Osteocyte (in vitro differentiated cells): ENCODE measurements at regions not wholly inside any gene's neighbourhood (a gene's known extent, or its start where the extent isn't known, plus 50 kb on each side); places are given as distances from the start of the nearest gene placed in this dataset.
"Not testable (repeated sequence)": the region's sequence is repeated elsewhere in the genome, so short reads cannot be mapped to it uniquely, and the experiment has no call there.

Experiments
- DNase-seq: peaks from one replicate; pipeline ENCODE4 v3.0.0; 2021; ENCODE audit warnings: mixed read lengths; ENCODE audit not compliant: unreplicated experiment; ENCODE audit errors: extremely low spot score
- H3K27ac Mint-ChIP-seq: one replicate; pipeline ENCODE4 v1.8.0; 2021; ENCODE audit warnings: mild to moderate bottlenecking, mixed read lengths; ENCODE audit not compliant: unreplicated experiment
- H3K27me3 Mint-ChIP-seq: one replicate; pipeline ENCODE4 v1.8.0; 2021; ENCODE audit warnings: mixed read lengths; ENCODE audit not compliant: unreplicated experiment
- H3K36me3 Mint-ChIP-seq: one replicate; pipeline ENCODE4 v1.8.0; 2021; ENCODE audit warnings: mixed read lengths; ENCODE audit not compliant: unreplicated experiment
- H3K4me1 Mint-ChIP-seq: one replicate; pipeline ENCODE4 v1.8.0; 2021; ENCODE audit warnings: mixed read lengths; ENCODE audit not compliant: unreplicated experiment
- H3K4me3 Mint-ChIP-seq: one replicate; pipeline ENCODE4 v1.8.0; 2021; ENCODE audit warnings: mild to moderate bottlenecking, moderate library complexity, mixed read lengths; ENCODE audit not compliant: unreplicated experiment
- H3K9me3 Mint-ChIP-seq: one replicate; pipeline ENCODE4 v1.8.0; 2021; ENCODE audit warnings: mixed read lengths; ENCODE audit not compliant: unreplicated experiment
- TF ChIP-seq, protein P1 (sequence below): fragments of 200-600 bp; sonication (generic); IDR thresholded peaks from 2 replicates; pipeline ENCODE4 v1.5.0; 2021; ENCODE audit warnings: antibody characterized with exemption, mild to moderate bottlenecking, moderate library complexity

GRCh38 chr10:118810796-118811505 lies 56.2 kb upstream of the CACUL1 start:
- DNase-seq = no peak
- Mint-ChIP-seq H3K36me3 (no peaks in the 10 kb centered on the region), H3K4me1 (no peaks in the 10 kb centered on the region), H3K9me3 (no peaks in the 10 kb centered on the region), H3K27me3 (peaks cover 2% of the 10 kb centered on the region), H3K27ac (no peak overlapping the region), H3K4me3 (no peak overlapping the region)
- TF ChIP-seq, protein P1, sequence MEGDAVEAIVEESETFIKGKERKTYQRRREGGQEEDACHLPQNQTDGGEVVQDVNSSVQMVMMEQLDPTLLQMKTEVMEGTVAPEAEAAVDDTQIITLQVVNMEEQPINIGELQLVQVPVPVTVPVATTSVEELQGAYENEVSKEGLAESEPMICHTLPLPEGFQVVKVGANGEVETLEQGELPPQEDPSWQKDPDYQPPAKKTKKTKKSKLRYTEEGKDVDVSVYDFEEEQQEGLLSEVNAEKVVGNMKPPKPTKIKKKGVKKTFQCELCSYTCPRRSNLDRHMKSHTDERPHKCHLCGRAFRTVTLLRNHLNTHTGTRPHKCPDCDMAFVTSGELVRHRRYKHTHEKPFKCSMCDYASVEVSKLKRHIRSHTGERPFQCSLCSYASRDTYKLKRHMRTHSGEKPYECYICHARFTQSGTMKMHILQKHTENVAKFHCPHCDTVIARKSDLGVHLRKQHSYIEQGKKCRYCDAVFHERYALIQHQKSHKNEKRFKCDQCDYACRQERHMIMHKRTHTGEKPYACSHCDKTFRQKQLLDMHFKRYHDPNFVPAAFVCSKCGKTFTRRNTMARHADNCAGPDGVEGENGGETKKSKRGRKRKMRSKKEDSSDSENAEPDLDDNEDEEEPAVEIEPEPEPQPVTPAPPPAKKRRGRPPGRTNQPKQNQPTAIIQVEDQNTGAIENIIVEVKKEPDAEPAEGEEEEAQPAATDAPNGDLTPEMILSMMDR = no peak

- Mint-ChIP-seq H3K9me3 (no peaks in the 10 kb centered on the region), H3K36me3 (no peaks in the 10 kb centered on the region), H3K27ac (no peak overlapping the region), H3K4me1 (no peaks in the 10 kb centered on the region), H3K27me3 (peaks cover 2% of the 10 kb centered on the region), H3K4me3 (no peak overlapping the region)
- TF ChIP-seq, protein P1 = no peak
- no peak for DNase-seq
Measured at GRCh38 chr10:118811675-118812392, 57.1 kb upstream of the CACUL1 start.

DNA sequence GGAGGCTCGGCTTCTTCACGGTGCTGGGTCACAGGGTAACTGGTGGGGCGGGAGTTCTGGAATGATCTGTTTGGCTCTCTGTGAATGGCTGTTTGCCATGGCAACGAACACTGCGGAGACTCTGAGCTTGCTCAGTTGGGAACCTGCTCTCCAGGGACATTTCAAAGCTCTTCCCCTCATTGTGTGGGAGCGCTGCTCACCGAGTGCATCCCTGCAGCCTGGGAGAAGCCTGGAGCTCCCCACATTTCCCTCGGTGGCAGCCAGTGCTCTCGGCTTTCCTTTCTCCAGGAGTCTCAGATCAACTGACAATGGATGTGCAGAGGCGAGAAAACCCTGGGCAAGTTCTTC lies 57.6 kb upstream of the CACUL1 start:
- H3K36me3 Mint-ChIP-seq = no peaks in the 10 kb centered on the region
- no peak overlapping the region for H3K27ac Mint-ChIP-seq
- H3K4me3 Mint-ChIP-seq = no peak overlapping the region
- peaks cover under 1% of the 10 kb centered on the region for H3K27me3 Mint-ChIP-seq
- no peak for DNase-seq
- no peaks in the 10 kb centered on the region for H3K4me1 Mint-ChIP-seq
- TF ChIP-seq, protein P1 = no peak
- H3K9me3 Mint-ChIP-seq = no peaks in the 10 kb centered on the region

GRCh38 chr10:118813001-118813400 lies 58.2 kb upstream of the CACUL1 start:
- H3K36me3 Mint-ChIP-seq, DNase-seq, H3K4me3 Mint-ChIP-seq, H3K27ac Mint-ChIP-seq, H3K27me3 Mint-ChIP-seq, H3K4me1 Mint-ChIP-seq, H3K9me3 Mint-ChIP-seq: not testable (repeated sequence)

DNA sequence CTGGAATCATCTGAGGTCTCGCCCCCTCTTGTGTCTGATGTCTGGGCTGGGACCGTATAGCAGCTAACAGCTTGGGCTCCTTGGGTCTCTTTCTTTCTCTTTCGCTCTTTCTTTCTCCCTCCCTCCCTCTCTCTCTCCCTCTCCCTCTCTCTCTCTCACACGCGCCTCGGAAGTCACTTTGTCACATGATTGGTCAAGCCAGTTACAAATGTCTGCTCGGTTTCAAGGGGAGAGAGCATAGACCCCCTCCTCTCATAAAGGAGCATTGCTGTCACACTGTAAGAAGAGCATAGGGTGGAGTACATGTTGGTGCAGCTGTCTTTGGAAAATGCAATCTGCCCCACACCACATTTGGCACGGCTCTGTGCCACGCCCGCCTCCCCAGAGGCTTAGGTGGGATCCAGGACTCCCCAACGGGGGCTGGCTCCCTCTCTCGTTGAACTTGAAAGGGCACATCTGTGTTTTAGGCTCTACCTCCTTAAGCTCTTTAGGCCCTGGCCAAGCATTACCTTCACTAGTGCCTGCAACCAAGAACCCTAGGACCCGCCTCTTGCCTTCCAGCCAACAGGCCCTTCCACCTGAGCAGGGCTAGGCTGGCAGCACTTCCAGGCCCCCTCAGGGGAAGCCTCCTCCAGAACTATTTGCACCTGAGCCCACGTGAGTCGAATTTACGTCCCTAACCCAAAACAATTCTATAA lies 61.9 kb upstream of the CACUL1 start:
- no peak for DNase-seq
- Mint-ChIP-seq H3K4me1 (no peaks in the 10 kb centered on the region), H3K36me3 (no peaks in the 10 kb centered on the region), H3K27me3 (no peaks in the 10 kb centered on the region), H3K4me3 (no peak overlapping the region), H3K9me3 (no peaks in the 10 kb centered on the region), H3K27ac (no peak overlapping the region)
- TF ChIP-seq, protein P1 = no peak
